ENCODE measurements at regions not wholly inside any gene's neighbourhood (a gene's known extent, or its start where the extent isn't known, plus 50 kb on each side); places are given as distances from the start of the nearest gene placed in this dataset.

DNA sequence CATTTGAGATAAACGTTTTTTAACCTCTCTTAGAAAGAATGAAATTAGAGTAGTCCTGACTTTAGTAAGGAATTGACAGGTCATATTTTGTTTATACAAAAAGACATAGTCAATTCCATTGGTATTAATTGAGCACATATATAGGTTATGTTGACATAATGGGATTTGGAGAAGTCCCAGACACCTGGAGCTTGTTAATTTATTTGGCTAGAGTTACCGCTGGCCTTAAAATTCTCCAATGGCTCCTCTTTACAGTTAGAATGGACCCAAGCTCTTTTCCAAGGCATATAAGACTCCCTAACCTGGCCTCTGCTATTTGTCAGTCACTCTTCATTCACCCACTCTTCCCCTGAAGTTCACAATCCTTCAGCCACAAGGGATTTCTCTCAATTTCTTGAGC is 221.3 kb downstream of the CBLN4 start:
- CTCF ChIA-PET: no interaction called here
- no peak overlapping the region for H2AFZ ChIP-seq
- intact Hi-C loops (cut with micrococcal nuclease; ENCODE audit: unreplicated experiment): no loop called here
- H3F3A ChIP-seq (ENCODE audit: insufficient read depth, low read depth): no peaks in the 10 kb centered on the region
- TF ChIP-seq EZH2 (IDR thresholded peaks at IDR 0.05; ENCODE audit: low read depth): no peak
- TF ChIP-seq, protein P1, sequence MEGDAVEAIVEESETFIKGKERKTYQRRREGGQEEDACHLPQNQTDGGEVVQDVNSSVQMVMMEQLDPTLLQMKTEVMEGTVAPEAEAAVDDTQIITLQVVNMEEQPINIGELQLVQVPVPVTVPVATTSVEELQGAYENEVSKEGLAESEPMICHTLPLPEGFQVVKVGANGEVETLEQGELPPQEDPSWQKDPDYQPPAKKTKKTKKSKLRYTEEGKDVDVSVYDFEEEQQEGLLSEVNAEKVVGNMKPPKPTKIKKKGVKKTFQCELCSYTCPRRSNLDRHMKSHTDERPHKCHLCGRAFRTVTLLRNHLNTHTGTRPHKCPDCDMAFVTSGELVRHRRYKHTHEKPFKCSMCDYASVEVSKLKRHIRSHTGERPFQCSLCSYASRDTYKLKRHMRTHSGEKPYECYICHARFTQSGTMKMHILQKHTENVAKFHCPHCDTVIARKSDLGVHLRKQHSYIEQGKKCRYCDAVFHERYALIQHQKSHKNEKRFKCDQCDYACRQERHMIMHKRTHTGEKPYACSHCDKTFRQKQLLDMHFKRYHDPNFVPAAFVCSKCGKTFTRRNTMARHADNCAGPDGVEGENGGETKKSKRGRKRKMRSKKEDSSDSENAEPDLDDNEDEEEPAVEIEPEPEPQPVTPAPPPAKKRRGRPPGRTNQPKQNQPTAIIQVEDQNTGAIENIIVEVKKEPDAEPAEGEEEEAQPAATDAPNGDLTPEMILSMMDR (conservative IDR thresholded peaks at IDR 0.05): no peak
- no peaks in the 10 kb centered on the region for H3K9me3 ChIP-seq (ENCODE audit: insufficient read depth, low read depth)
- no peaks in the 10 kb centered on the region for H3K4me1 ChIP-seq (replicated peaks; ENCODE audit: insufficient read depth)
- H3K4me2 ChIP-seq: no peak overlapping the region
- no peaks in the 10 kb centered on the region for H3K36me3 ChIP-seq (ENCODE audit: low read depth)
- H3K4me3 ChIP-seq: no peak overlapping the region
- no peak overlapping the region for H3K27ac ChIP-seq
- BruUV-seq (replicated peaks): no TSS peak
- DNase-seq: no peak
- POLR2A ChIA-PET (ENCODE audit: unreplicated experiment): no interaction called here
- H3K27me3 ChIP-seq (ENCODE audit: insufficient read depth, low read depth): peaks cover 6% of the 10 kb centered on the region; the same call in 1 of the 2 replicates
- H4K20me1 ChIP-seq (ENCODE audit: insufficient read depth): no peaks in the 10 kb centered on the region
- no peaks in the 10 kb centered on the region for H3K9me2 ChIP-seq (ENCODE audit: insufficient read depth)
- no peaks in the 10 kb centered on the region for H3K79me2 ChIP-seq (ENCODE audit: low read depth)

DNA sequence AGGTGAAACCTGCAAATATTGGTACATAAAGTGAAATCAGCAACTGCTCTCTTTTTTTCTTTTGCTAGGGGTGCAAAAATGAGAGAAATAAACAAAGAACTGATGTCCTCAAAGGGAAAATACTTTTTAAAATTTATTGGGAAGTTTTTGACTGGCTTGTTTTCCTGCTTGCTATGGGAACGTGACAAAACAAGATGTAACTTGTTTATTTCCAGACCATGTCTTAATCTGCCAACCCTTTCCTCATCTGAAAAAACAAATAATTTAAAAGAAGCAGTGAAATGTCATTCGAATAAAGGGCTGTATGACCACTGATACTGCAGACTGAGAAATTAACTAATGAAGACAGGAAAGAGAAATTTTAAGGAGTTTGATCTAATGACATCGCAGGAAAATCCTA is 221.9 kb downstream of the CBLN4 start:
- Histone ChIP-seq H4K20me1 (ENCODE audit: insufficient read depth) (no peaks in the 10 kb centered on the region), H3K36me3 (ENCODE audit: low read depth) (no peaks in the 10 kb centered on the region), H3K9me2 (ENCODE audit: insufficient read depth) (no peaks in the 10 kb centered on the region), H3F3A (ENCODE audit: insufficient read depth, low read depth) (no peaks in the 10 kb centered on the region), H3K27me3 (ENCODE audit: insufficient read depth, low read depth) (peaks cover 12% of the 10 kb centered on the region; the same call in 1 of the 2 replicates), H2AFZ (no peak overlapping the region), H3K4me2 (no peak overlapping the region), H3K9me3 (ENCODE audit: insufficient read depth, low read depth) (no peaks in the 10 kb centered on the region), H3K4me3 (no peak overlapping the region), H3K27ac (no peak overlapping the region), H3K4me1 (replicated peaks; ENCODE audit: insufficient read depth) (no peaks in the 10 kb centered on the region), H3K79me2 (ENCODE audit: low read depth) (no peaks in the 10 kb centered on the region)
- no TSS peak for BruUV-seq (replicated peaks)
- ChIA-PET POLR2A (ENCODE audit: unreplicated experiment) (no interaction called here), CTCF (no interaction called here)
- no peak for DNase-seq
- intact Hi-C loops (cut with micrococcal nuclease; ENCODE audit: unreplicated experiment): no loop called here
- TF ChIP-seq, protein P1 (conservative IDR thresholded peaks at IDR 0.05): no peak
- TF ChIP-seq EZH2 (IDR thresholded peaks at IDR 0.05; ENCODE audit: low read depth): no peak

DNA sequence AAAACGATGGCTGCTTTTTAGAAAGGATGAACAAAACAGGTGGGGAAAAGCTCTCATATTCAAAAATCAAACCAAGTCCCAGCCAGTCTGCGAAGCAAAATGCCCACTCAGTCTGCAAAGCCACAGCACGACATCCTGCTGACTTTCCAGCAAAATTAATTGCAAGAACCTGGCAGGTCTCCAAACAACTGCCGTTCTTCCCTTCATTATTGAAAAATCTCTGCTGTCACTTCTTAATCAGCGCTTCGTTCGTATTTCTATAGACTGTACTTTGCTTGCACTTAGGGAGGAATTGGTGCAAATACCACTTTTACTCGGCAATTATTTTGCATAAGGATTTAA is 222.4 kb downstream of the CBLN4 start:
- TF ChIP-seq, protein P1 (conservative IDR thresholded peaks at IDR 0.05): no peak
- no peak for TF ChIP-seq EZH2 (IDR thresholded peaks at IDR 0.05; ENCODE audit: low read depth)
- Histone ChIP-seq H3K4me1 (replicated peaks; ENCODE audit: insufficient read depth) (no peaks in the 10 kb centered on the region), H4K20me1 (ENCODE audit: insufficient read depth) (no peaks in the 10 kb centered on the region)

More for the DNA sequence above, 222.4 kb downstream of the CBLN4 start:
- no peak overlapping the region for H3K27ac ChIP-seq
- no peaks in the 10 kb centered on the region for H3K79me2 ChIP-seq (ENCODE audit: low read depth)
- H3K9me3 ChIP-seq (ENCODE audit: insufficient read depth, low read depth): no peaks in the 10 kb centered on the region
- H3F3A ChIP-seq (ENCODE audit: insufficient read depth, low read depth): no peaks in the 10 kb centered on the region
- ChIA-PET CTCF (no interaction called here), POLR2A (ENCODE audit: unreplicated experiment) (no interaction called here)
- BruUV-seq (replicated peaks): no TSS peak
- H2AFZ ChIP-seq: no peak overlapping the region
- peaks cover 12% of the 10 kb centered on the region; the same call in 1 of the 2 replicates for H3K27me3 ChIP-seq (ENCODE audit: insufficient read depth, low read depth)
- intact Hi-C loops (cut with micrococcal nuclease; ENCODE audit: unreplicated experiment): no loop called here
- no peak overlapping the region for H3K4me3 ChIP-seq
- H3K4me2 ChIP-seq: no peak overlapping the region
- no peaks in the 10 kb centered on the region for H3K9me2 ChIP-seq (ENCODE audit: insufficient read depth)
- DNase-seq: no peak
- H3K36me3 ChIP-seq (ENCODE audit: low read depth): no peaks in the 10 kb centered on the region

Measured in PC-9 (cell line).